BE2C (cell line): ENCODE measurements at regions not wholly inside any gene's neighbourhood (a gene's known extent, or its start where the extent isn't known, plus 50 kb on each side); places are given as distances from the start of the nearest gene placed in this dataset.

Experiments used
- DNase-seq: peaks from one replicate; pipeline ENCODE4 v3.0.0-alpha.2; 2020
- H3K27me3 ChIP-seq: fragments of 250-450 bp; sonication (Bioruptor Pico); 2 replicates; pipeline ENCODE4 v1.5.1; 2020; ENCODE audit warnings: mild to moderate bottlenecking
- H3K36me3 ChIP-seq: fragments of 250-450 bp; sonication (Bioruptor Pico); 2 replicates; pipeline ENCODE4 v1.5.1; 2020; ENCODE audit warnings: mild to moderate bottlenecking
- H3K4me1 ChIP-seq: fragments of 250-450 bp; sonication (Bioruptor Pico); 2 replicates; pipeline ENCODE4 v1.5.1; 2020
- H3K4me3 ChIP-seq: 2 replicates; pipeline ENCODE4 v1.5.1; 2011; ENCODE audit warnings: low read depth, low read length
- H3K9me3 ChIP-seq: fragments of 250-450 bp; sonication (Bioruptor Pico); 2 replicates; pipeline ENCODE4 v1.5.1; 2020
- CTCF ChIP-seq: IDR thresholded peaks from 2 replicates; pipeline ENCODE4 v1.5.1; 2012; ENCODE audit warnings: mild to moderate bottlenecking, low read depth, low read length

GRCh38 chr15:67957435-67958132 is 96.5 kb upstream of the PIAS1 start:
- H3K36me3 ChIP-seq = no peaks in the 10 kb centered on the region
- H3K9me3 ChIP-seq = no peaks in the 10 kb centered on the region
- no peak for DNase-seq
- H3K4me3 ChIP-seq = no peak overlapping the region
- no peaks in the 10 kb centered on the region for H3K27me3 ChIP-seq
- TF ChIP-seq CTCF = no peak
- no peaks in the 10 kb centered on the region for H3K4me1 ChIP-seq

DNA sequence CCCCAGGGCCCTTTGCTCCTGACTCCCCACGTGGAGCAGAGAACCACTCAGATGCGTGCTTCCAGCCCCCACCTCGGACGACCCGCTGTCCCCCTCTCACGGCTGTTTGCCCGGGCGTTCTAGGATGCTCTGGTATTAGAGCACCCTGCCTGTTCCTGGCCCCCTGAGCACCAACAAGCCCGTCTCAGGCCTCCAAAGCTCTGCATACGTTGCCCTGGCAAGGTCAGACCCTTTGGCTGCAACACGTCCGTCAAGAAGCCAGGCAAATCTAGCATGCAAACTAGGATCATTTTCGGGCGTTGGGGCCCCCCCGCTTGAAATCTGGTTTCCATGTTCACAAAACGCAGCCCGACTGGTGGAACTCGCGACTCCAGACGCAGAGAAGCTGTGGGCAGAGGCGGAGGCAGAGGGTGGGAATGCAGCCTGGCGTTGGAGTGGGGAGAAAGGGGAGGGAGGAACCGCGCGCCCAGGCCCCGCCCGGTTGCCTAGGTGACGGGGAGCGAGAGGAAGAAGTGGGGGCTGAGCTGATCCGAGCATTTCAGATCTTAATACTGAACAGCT is 86.2 kb upstream of the PIAS1 start:
- H3K27me3 ChIP-seq = no peaks in the 10 kb centered on the region
- H3K9me3 ChIP-seq = no peaks in the 10 kb centered on the region
- peak; percentile 89 for DNase-seq
- TF ChIP-seq CTCF = no peak
- H3K36me3 ChIP-seq = no peaks in the 10 kb centered on the region
- peaks cover 9% of the 10 kb centered on the region for H3K4me1 ChIP-seq
- H3K4me3 ChIP-seq = peak overlapping the region; percentile 75

DNA sequence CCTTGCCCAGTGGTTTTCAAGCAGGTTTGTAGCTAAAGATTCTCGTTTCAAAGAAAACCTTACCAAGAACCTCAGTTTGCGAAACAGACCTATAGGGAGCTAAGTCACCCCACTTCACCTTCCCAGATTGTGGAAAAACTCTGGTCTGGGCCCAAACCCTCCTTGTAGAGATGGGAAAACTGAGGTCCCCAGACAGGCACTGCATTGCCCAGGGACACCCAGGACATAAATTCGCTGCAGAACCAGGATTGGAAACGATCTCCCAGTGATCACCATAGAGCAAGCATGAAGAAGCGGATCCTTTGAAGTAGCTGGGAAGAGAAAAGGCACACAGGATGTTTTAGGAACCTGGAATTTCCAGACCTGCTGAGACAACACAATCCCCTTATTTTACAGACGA is 85.6 kb upstream of the PIAS1 start:
- H3K9me3 ChIP-seq = no peaks in the 10 kb centered on the region
- DNase-seq = no peak
- no peak for TF ChIP-seq CTCF
- H3K4me3 ChIP-seq = peak overlapping the region; percentile 75
- H3K36me3 ChIP-seq = no peaks in the 10 kb centered on the region
- H3K27me3 ChIP-seq = no peaks in the 10 kb centered on the region
- peaks cover 9% of the 10 kb centered on the region for H3K4me1 ChIP-seq

DNA sequence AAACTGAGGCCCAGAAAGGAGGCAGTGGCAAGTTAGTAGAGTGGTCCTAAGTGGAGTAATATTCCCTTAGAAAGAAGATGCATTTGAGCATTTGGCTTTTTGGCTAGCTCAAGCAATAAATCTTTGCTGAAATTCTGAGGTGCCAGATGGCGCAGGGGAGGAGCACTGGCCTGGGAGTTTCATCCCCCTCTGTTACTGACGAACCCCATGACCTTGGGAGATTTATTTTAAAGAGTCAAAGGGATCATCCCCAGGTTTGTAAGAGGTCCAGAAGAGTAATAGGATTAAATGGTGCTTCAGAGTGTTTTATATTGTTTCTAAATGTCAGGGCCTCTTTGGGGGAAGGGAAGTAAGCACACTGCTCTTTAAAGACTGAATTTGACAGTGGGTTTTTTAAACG is 85.1 kb upstream of the PIAS1 start:
- no peak for DNase-seq
- H3K4me3 ChIP-seq = no peak overlapping the region
- peaks cover 9% of the 10 kb centered on the region for H3K4me1 ChIP-seq
- H3K36me3 ChIP-seq = no peaks in the 10 kb centered on the region
- H3K27me3 ChIP-seq = no peaks in the 10 kb centered on the region
- no peak for TF ChIP-seq CTCF
- no peaks in the 10 kb centered on the region for H3K9me3 ChIP-seq

- no peaks in the 10 kb centered on the region for H3K36me3 ChIP-seq
- TF ChIP-seq CTCF = no peak
- peaks cover 9% of the 10 kb centered on the region for H3K4me1 ChIP-seq
- H3K4me3 ChIP-seq = no peak overlapping the region
- H3K9me3 ChIP-seq = no peaks in the 10 kb centered on the region; the same call in 1 of the 2 replicates
- H3K27me3 ChIP-seq = no peaks in the 10 kb centered on the region
- no peak for DNase-seq
These were observed 84.2 kb upstream of the PIAS1 start for GRCh38 chr15:67969892-67970291.

GRCh38 chr15:67972377-67972776 is 81.7 kb upstream of the PIAS1 start:
- Histone ChIP-seq H3K4me1 (peaks cover 9% of the 10 kb centered on the region), H3K9me3 (no peaks in the 10 kb centered on the region; the same call in 1 of the 2 replicates), H3K4me3 (no peak overlapping the region)

More at GRCh38 chr15:67972377-67972776, 81.7 kb upstream of the PIAS1 start:
- no peak for DNase-seq
- no peak for TF ChIP-seq CTCF
- Histone ChIP-seq H3K36me3 (no peaks in the 10 kb centered on the region), H3K27me3 (no peaks in the 10 kb centered on the region)
